HG02885 (cell line): ENCODE measurements at regions not wholly inside any gene's neighbourhood (a gene's known extent, or its start where the extent isn't known, plus 50 kb on each side); places are given as distances from the start of the nearest gene placed in this dataset.
A peak's percentile ranks its signal among the peaks of the same experiment; 100 is the strongest.

ENCODE experiments used
- ATAC-seq: cut with Tn5 transposase; IDR thresholded peaks from one replicate; pipeline ENCODE4 v1.9.1; 2021; ENCODE audit warnings: mild to moderate bottlenecking; ENCODE audit not compliant: unreplicated experiment, poor library complexity

DNA sequence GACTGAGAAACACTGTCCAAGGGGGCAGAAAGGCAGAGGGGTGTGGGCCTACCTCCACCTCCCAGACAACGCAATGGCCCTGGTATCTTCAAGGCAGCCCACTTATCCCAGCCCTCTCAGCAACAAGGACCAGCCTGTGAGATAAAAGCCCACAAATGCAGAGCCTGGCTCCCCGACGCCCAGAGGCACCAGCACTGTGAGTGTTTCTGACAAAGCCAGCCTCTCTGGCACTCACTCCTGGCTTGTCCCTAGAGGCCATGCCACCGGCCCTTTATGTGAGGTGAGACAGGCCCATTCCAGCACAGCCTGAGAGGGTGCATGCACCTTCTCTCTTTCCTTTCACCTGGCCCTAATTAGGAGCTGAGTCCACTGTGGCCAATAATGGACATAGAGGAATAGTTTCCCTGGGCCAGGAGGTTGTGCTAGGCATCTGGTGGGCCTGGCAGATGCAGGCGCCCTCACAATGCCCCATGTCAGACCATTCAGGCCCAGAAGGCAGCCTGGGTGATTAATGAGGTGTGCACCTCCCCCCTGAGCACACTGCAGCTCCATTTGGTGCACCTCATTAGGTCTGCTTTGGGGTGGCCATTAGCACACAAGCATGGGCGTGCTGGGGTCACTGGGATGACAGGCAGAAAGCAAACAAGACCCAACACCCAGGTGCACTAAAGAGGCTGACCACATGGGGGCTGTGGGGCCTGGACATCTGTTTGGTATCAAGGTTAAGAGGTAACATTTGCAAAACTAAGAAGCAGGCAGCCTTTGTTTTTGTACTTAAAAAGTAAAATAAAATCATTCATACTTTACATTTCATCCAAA lies 176.0 kb downstream of the MED10 start:
- peak; percentile 64 for ATAC-seq

DNA sequence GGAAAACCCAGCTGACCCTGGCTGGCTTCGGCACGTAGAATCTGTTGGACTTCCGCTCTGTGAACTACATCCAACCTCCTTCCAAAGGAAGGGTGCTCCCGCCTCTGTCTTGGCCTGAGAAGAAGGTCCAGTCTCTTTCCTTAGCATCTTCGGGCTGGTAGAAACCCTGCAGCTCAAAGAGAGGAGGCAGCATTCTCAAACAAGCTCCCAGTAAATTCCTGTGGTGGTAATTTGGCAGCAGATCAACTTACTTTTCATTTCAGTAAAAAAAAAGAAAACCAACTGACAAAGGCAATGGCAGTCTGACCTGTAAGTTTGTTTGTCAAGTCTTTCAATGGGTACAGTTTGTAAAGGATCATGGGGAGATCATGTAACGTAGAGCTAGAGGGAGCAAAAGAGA lies 176.7 kb downstream of the MED10 start:
- ATAC-seq, result no peak

DNA sequence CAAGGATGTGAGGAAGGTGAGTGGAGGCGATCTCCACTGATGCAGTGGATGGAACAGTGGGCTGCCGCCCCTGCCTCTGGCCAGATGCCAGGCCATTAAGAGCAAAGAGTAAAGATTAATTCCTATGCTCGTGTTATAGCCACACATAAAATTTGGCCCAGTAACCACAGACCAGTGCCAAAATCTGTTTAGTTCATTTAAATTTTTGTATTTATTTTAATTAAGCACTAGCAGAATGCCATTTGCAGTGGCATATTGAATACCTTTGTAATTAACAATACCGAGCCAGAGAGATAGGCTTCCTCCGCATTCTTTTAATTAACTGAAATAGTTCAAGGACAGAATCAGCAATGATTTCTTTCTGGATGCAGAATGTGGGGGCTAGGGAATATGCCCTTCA lies 179.8 kb downstream of the MED10 start:
- no peak for ATAC-seq

DNA sequence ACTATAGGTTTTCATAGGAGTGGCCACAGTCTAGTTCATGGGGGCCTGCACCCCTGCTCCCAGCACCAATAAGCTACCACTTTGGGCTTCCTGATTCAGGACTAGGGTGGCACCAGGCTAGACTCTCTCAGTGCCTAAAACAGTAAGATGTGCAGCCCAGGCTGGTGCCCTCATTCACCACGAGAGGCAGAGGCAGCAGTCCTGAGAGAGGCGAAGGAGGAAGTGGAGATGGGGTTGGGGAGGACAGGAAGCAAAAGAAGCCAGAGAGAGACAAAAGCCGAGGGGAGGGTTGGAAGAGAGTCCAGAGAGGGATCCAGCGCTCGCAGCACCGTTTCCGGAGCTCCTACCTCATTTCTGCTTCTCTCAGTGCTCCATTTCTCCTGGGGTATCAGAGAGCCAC lies 180.9 kb downstream of the MED10 start:
- no peak for ATAC-seq

DNA sequence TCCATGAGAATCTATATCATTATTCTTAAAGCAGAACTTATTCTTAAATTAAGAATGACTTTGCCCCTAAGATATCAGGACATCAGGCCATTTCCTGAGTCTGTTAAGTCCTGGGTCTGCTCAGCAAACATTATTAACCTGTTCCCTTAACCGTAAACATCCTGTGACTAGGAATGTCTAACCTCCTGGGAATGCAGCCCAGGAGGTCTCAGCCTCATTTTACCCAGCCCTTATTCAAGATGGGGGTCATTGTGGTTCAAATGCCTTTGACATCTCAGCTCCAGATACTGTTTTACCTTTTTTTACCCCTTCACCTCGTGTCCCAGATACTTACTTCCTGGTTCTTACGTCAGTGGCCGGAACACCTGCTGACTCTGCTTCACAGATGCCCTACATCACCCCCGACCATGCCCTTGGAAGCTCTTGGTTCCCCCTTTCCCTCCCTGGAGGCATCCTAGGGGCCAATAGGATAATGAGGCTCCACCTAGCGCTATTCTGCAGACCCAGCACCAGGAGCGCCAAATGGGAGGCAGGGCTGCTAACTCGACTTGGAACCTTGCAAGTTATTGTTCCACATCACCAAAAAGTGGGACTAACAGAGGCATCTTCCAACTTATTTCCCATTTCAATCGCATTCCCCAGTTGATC lies 182.5 kb downstream of the MED10 start:
- no peak for ATAC-seq

DNA sequence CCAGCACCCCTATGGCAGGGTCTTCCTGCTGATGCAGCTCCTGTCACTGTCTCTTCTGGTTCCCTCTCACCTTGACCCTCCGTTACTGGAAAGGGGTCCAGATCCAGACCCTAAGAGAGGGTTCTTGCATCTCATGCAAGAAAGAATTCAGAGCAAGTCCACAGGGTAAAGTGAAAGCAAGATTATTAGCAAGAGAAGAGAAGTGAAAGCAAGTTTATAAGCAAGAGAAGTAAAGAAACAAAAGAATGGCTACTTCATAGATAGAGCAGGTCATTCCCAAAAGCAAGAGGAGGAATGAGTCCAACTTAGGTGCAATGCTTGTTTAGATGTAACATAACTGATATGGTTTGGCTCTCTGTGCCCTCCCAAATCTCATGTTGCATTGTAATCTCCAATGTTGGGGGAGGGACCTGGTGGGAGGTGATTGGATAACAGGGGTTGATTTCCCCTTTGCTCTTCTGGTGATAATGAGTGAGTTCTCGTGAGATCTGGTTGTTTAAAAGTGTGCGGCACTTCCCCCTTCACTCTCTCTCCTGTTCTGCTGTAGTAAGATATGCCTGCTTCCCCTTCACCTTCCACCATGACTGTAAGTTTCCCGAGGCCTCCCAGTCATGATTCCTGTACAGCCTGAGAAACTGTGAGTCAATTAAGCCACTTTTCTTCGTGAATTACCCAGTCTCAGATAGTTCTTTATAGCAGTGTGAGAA lies 183.3 kb downstream of the MED10 start:
- peak; percentile 77 for ATAC-seq

DNA sequence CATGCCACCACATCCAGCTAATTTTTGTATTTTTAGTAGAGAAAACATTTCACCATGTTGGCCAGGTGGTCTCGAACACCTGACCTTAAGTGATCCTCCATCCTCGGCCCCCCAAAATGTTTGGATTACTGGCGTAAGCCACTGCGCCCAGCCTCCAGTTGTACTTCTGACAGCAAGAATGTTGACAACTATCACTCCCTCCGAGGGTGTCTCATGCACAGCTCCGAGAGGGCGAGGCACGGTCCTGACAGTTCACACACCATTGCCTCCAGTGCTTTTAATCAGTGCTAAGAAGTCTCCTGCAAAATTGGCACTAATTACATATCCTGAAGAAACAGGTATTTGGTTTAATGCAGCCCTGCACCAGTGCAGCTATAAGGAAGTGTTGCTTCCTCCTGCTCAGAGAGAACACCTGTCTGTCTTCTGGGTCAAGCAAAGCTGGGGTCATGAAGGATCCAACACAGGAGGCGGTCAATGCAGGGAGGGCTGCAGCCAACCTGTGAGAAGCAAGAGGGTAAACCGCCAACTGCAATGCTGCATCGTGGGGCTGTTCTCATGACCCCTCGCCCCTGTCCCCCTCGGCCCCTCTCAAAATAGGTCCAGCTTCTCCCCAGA lies 184.0 kb downstream of the MED10 start:
- ATAC-seq, result peak; percentile 22

DNA sequence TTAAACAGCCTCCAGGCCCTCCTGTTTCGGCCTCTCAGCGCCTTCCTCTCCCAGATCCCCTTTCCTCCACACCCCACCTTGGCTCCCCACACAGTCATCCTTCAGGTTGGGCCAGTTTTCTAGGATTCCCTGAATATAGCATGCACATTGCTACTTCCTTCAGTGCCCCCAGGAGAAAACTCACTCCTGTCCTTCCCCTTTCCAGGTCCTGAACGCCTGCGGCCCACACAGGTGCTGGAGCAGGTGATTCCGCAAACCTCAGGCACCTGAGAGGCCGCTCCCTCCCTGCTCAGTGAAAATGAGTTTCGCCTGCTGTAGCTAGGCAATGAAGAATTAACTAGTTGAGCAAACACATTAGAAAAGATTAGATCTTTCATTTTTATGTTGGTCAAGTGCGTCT lies 185.0 kb downstream of the MED10 start:
- no peak for ATAC-seq

DNA sequence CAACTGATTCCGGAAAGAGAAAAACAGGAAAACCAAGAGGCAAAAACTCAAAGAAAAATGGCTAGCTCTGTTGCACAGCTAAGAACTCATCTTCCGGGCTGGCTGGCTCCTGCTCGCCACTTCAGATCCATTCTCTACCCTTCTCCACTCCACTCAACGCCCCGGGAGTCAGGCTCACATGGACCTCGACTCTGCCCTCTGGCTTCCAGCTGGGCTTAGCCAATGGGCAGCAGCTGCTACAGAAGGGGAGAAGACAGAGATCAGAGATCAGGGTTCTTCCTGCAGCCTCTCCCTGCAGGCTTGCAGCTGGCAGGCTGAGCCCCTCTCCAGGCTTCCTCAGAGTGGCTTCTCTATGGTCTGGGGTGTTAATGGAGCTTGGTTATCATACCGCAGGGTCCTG lies 187.5 kb downstream of the MED10 start:
- no peak for ATAC-seq

DNA sequence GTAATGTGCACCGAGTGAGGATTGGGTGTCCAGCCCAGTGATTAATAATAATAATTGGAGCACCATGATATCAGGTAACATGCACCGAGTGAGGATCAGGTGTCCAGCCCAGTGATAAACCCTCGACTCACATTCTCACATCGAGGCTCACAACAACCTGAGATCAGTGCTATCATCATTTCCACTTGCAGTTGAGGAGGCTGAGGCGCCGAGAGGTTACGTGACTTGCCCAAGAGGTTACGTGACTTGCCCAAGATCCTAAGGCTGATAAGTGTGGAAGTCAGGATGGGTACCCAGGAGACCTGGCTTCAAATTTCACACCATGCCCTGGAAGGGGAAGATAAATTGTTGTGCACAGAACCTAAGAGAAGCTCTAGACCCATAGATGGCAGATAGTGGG lies 189.4 kb downstream of the MED10 start:
- no peak for ATAC-seq

DNA sequence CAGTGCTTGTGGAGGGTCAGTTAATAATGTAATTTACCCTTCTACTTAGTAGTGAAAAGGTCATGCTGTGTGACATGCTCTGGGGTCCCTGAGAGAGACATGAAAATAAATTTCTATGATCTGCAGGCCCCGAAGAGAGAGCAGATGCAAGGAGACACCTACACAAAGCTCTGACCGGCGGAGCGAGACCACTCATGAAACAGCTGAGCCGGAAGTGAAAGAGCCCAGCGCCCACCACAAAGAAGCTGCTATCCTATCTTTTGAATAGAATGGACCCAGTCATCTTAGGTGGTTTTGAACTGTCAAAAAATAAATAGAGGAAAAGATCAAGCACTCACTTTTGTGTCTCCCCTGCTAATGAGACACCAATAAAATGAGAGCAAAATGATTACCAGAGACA lies 190.0 kb downstream of the MED10 start:
- ATAC-seq, result peak; percentile 98

DNA sequence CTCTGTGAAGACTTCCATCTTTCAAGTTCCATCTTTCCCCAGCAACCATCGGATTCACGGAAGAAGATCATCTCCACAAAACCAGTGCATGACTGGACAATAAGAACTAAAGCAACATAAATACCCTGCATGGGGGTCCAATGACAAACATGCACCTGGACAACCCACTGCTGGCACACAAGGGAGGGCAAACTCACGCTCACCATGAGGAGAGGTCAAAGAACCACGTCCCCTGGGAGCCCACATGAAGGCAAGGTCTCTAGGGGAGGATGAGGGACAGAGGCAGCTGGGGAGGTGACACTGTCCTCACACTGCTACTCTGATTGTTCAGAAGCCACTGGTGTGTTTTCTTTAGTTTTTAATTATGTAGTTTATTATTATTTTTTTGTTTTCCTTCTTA lies 190.8 kb downstream of the MED10 start:
- ATAC-seq, result no peak

DNA sequence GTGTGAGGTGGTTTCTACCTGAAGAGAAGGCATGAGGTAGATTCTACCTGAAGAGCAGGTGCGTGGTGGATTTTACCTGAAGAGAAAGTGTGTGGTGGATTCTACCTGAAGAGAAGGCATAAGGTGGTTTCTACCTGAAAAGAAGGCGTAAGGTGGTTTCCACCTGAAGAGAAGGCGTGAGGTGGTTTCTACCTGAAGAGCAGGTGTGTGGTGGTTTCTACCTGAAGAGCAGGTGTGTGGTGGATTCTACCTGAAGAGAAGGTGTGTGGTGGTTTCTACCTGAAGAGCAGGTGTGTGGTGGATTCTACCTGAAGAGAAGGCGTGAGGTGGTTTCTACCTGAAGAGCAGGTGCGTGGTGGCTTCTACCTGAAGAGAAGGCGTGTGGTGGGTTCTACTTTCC lies 192.8 kb downstream of the MED10 start:
- ATAC-seq, result no peak

DNA sequence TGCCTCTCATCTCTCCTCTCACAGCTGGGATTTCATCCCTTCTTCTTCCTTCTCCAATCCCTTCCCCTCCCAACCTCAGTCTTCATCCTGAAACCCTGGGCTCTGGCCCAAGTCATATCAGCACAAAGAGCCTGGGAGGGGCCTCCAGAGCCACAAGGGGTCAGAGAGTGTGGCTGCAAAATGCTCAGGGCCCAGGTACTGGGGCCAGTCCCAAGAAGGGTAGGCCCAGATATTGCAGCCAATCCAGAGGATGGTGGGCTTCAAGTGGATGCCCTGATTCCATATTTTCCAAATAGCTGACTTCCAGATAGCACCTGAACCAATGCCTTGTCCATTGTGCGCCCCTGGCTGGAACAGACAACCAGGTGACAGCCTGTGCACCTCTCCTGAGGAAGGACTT lies 193.9 kb downstream of the MED10 start:
- ATAC-seq, result no peak

DNA sequence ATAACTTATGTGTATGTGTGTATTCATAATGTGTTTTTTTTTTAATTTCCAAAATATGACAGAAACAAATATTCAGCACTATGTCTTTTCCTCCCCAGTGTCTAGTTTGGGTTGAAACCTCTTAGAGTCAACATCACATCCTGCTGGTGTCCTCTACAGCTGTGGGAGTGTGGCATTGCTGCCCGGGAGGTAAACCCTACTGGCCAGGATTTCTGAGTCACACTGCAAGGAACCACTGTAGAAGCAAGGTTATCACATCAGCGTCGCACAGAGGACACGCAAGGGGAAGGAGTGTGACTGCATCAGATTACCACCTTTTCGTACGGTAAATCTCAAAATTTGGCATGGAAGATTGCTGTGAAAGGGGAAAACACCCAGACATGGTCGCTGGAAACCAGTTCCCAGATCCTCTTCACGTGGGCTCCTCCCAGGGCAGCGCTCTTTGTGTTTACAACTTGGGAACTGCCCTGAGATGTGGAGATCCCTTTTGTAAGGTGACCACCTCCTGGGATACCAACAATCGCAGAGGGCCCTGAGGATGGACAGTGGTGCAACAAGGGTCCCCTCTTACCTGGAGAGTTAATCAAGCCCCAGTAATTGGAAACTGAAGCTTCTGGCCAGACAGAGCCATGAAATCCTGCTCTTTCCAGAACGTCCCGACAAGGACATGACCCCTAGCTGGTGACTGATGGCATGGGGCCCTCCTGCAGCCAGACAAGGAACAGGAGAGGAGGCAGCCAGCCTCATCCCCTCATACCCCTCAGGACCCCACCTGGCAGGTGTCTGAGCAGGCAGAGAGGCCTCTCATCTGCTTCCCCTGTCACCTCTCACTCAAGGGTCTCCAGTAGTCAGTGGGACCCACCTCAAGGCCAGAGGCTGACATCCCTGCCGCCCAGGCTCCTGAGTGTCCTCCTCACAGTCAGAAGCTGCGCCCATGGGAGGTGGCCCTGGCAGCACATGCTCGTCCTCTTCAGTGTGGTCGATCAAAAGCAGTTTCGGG lies 194.7 kb downstream of the MED10 start:
- ATAC-seq, result no peak

DNA sequence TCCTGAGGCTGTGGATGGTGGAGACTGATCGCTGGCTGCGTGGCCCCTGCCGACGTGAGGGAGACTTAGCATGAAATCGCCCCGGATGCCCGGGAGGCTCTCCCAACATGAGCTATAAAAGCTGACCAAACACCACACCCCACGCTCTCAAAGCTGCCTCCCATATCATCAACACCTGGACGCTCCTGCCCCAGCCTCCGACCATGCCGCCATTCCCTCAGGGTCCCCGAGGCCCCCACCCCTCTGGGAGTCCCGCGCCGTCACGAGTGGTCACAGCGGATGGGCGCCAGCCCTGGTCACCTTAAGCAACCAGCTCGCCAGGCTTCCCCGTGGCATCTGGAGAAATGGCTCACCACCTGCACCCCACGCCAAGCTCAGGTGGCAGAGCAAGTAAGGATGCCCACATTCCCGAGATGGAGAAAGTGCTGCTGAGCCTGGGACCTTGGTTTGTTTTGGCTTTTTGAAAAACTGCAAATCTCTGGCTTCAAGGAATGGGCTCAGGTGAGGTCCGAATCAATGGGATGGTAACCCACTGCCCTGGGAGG lies 196.0 kb downstream of the MED10 start:
- ATAC-seq, result no peak

DNA sequence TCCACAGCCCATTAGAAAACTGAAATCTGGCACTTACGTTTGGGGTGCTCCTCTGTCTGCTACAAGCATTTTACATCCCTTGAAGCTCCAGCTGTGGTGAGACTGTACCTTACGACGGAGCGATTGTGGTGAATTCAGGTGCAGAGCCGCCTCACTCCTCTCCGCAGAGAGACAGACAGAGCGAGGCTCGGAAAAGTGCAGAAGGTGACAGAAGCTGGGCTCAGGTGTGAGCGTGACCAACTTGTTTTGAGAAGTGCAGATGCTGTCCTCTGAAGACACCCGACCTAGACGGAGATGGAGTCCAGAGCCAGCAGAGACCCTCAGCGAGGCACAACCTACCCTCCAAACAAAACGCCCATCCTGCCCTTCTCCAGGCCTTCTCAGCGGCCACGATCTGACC lies 196.5 kb downstream of the MED10 start:
- ATAC-seq, result no peak

DNA sequence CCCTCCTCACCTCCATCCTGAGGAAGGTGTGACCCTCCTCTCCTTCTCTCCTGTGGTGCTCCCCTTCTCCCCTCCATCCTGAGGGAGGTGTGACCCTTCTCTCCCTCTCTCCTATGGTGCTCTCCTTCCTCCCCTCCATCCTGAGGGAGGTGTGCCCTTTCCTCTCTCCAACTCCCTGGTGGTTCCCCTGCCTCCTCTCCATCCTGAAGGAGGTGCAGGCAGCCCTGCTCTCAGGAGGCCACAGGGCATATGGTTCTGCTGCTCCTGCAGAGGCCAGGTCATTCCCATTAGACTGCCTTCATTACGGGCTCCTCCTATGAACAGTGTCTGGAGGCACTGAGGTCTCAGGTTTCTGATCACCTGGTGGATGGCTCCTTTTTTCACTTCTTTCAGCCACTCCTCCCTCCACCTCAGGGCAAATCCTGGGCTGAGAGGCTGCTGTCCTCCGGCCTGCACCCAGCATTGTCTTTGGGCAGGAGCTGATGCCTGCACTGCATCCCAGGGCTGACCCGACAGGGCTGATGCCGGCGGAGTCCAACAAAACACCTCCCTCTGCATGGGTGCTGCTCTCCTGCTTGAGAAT lies 197.1 kb downstream of the MED10 start:
- no peak for ATAC-seq

DNA sequence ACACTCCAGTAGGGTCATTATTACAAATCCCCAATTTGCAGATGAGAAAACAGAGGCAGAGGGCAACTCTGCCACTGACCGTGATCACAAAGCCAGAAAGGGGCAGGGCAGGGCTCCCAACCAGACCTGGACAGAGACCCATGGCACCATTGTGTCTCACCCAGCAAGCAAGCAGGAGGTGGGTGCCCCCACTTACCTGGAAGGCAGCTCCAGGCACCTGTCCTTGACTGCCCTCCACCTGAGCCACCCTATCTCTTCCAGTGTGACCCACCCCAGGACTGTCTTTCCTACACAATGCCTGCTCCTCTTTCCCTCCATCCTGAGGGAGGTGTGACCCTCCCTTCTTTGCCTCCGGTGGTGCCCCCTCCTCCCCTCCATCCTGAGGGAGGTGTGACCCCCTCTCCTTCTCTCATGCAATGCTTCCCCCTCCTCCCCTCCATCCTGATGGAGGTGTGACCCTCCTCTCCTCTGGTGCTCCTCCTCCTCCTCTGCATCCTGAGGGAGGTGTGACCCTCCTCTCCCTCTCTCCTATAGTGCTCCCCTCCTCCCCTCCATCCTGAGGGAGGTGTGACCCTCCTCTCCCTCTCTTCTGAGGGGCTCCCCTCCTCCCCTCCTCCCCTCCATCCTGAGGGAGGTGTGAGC lies 198.0 kb downstream of the MED10 start:
- ATAC-seq, result no peak
